Type B pancreatic cell (in vitro differentiated cells): ENCODE measurements at regions not wholly inside any gene's neighbourhood (a gene's known extent, or its start where the extent isn't known, plus 50 kb on each side); places are given as distances from the start of the nearest gene placed in this dataset.

Source experiments
- DNase-seq: peaks from one replicate; pipeline ENCODE4 v3.0.0; 2021; ENCODE audit warnings: mixed read lengths; ENCODE audit not compliant: unreplicated experiment; ENCODE audit errors: extremely low spot score
- H3K27ac Mint-ChIP-seq: 2 replicates; pipeline ENCODE4 v1.8.0; 2021; ENCODE audit warnings: mild to moderate bottlenecking, mixed read lengths
- H3K27me3 Mint-ChIP-seq: 2 replicates; pipeline ENCODE4 v1.8.0; 2021; ENCODE audit warnings: mixed read lengths
- H3K36me3 Mint-ChIP-seq: 2 replicates; pipeline ENCODE4 v1.8.0; 2021; ENCODE audit warnings: mixed read lengths
- H3K4me1 Mint-ChIP-seq: one replicate; pipeline ENCODE4 v1.8.0; 2021; ENCODE audit warnings: mixed read lengths; ENCODE audit not compliant: unreplicated experiment
- H3K4me3 Mint-ChIP-seq: 2 replicates; pipeline ENCODE4 v1.8.0; 2021; ENCODE audit warnings: mild to moderate bottlenecking, mixed read lengths
- H3K9me3 Mint-ChIP-seq: 2 replicates; pipeline ENCODE4 v1.8.0; 2021; ENCODE audit warnings: mixed read lengths
- TF ChIP-seq, protein P1 (sequence below): fragments of 200-600 bp; sonication (generic); conservative IDR thresholded peaks from 2 replicates; pipeline ENCODE4 v1.5.0; 2021; ENCODE audit warnings: antibody characterized with exemption, mild to moderate bottlenecking

DNA sequence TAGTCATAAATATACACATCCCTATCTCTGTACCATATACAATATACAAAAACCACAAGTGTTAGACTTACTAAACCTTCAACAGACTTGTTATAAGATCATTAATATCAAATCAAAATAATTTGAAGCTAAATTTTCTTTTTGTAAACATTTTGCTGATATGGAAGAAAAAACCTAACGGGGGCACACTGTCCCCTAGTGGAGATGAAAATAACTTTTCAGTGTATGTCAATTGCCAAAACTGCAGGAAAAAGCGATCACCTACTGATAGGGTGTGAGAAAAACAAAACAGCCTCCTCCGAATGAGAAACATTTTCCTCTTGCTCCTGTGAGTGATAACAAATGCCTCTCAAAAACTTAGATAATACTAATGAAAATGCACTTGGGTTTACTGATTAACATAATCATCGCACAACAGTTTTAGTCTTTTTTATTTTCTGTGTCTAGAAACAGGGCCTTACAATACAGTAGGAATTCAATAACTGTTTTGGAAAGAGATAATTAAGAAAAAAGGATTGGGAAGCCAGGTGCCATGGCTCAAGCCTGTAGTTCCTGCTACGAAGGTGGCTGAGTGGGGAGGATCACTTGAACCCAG, 322.7 kb downstream of the CRPPA start:
- Mint-ChIP-seq H3K27ac (no peak overlapping the region), H3K9me3 (no peaks in the 10 kb centered on the region), H3K27me3 (no peaks in the 10 kb centered on the region), H3K36me3 (no peaks in the 10 kb centered on the region), H3K4me1 (peaks cover 7% of the 10 kb centered on the region), H3K4me3 (no peak overlapping the region)
- TF ChIP-seq, protein P1, sequence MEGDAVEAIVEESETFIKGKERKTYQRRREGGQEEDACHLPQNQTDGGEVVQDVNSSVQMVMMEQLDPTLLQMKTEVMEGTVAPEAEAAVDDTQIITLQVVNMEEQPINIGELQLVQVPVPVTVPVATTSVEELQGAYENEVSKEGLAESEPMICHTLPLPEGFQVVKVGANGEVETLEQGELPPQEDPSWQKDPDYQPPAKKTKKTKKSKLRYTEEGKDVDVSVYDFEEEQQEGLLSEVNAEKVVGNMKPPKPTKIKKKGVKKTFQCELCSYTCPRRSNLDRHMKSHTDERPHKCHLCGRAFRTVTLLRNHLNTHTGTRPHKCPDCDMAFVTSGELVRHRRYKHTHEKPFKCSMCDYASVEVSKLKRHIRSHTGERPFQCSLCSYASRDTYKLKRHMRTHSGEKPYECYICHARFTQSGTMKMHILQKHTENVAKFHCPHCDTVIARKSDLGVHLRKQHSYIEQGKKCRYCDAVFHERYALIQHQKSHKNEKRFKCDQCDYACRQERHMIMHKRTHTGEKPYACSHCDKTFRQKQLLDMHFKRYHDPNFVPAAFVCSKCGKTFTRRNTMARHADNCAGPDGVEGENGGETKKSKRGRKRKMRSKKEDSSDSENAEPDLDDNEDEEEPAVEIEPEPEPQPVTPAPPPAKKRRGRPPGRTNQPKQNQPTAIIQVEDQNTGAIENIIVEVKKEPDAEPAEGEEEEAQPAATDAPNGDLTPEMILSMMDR: peak; percentile 70
- DNase-seq: no peak

DNA sequence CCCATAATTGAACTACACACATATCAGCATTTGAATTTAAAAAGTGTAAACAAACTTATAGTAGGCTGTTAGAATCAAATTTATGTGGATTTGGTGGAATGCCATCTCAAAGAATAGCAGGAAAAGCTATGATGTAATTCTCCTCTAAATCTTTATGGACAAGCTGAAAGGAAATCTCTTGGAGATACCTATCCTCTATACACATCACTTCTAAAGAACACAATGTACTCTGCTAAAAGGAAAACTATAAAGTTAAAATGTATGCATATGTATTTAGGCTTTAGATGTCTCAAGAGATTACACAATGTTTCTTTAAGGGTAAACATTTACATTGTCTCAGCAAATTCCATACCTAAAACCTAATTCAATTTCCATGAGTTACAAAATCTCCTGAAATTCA, 323.3 kb downstream of the CRPPA start:
- H3K27me3 Mint-ChIP-seq: no peaks in the 10 kb centered on the region
- H3K36me3 Mint-ChIP-seq: no peaks in the 10 kb centered on the region
- TF ChIP-seq, protein P1: no peak
- peaks cover 7% of the 10 kb centered on the region for H3K4me1 Mint-ChIP-seq
- no peak overlapping the region for H3K4me3 Mint-ChIP-seq
- H3K27ac Mint-ChIP-seq: no peak overlapping the region
- H3K9me3 Mint-ChIP-seq: no peaks in the 10 kb centered on the region
- DNase-seq: no peak

DNA sequence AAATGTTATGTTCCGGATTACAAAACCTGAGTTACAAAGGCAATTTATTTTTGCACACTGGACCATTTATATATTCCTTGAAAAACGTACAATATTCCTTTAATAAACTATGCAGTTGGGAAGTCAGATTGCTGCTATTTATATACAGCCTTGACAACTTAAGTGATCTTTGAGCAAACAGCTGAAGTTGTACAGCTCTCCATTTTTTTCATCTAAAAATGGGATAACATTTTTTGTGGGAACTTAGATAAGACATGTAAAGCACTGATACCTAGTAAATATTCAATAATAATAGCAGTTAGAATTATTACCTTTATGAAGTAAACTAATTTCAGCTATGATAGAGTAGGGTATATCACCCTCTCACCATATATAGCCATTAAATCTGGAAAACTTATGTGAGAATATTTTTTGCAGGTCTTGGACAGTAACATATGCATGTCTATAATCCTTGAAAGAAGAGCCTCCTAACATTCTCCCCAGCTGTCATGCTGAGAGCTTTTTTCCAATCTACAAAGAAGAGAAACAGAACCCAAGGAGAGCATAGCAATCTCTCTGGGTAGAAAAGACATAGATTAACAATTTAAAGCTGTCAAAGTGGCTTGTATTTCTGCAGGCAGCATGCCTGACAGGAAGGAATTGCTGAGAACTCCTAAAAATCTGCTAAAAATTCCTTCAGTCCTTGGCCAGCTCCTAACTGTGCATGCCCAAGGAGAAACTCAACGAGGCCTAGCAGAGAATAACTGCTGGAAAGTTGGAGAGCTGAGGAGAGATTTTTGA, 326.0 kb downstream of the CRPPA start:
- Mint-ChIP-seq H3K4me1 (peaks cover 7% of the 10 kb centered on the region), H3K27ac (no peak overlapping the region), H3K4me3 (no peak overlapping the region), H3K27me3 (no peaks in the 10 kb centered on the region), H3K9me3 (no peaks in the 10 kb centered on the region), H3K36me3 (no peaks in the 10 kb centered on the region)
- TF ChIP-seq, protein P1: no peak
- DNase-seq: no peak

DNA sequence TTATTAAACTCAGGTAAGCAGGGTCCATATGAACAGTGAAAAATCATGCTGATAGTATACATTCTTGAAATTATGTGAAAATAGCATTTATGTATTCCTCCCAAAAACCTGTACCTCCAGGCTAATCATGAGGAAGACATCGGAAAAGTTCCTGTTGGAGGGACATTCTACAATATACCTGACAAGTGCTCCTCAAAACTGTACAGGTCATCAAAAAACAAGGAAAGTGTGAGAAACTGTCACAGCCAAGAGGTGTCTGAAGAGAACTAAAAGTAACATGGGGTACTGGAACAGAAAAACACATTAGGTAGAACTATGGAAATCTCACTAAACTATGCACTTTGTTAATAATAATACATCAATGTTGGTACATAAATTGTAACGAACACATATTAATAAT, 326.7 kb downstream of the CRPPA start:
- Mint-ChIP-seq H3K4me1 (peaks cover 7% of the 10 kb centered on the region), H3K27ac (no peak overlapping the region), H3K27me3 (no peaks in the 10 kb centered on the region), H3K9me3 (no peaks in the 10 kb centered on the region), H3K36me3 (no peaks in the 10 kb centered on the region), H3K4me3 (no peak overlapping the region)
- TF ChIP-seq, protein P1: no peak
- DNase-seq: no peak

DNA sequence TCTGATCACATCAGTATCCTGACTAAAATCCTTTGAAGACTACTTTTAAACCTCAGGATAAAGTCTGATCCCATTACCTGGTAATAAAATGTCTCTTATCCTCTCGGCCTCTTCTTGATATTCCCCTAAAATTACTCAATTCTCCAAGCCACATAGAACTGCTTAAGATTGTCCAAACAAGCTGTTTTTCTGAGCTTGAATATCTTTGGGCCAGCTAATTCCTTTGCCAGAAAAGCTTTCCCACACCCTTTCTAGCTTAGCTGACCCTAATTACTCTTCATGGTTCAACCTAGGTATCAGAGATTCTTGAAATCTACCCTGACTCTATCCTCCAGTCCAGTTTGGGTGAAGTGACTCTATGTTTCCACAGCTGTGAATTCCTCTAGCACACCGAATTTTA, 328.6 kb downstream of the CRPPA start:
- Mint-ChIP-seq H3K27me3 (no peaks in the 10 kb centered on the region), H3K4me3 (no peak overlapping the region), H3K4me1 (peaks cover 7% of the 10 kb centered on the region), H3K36me3 (no peaks in the 10 kb centered on the region), H3K27ac (no peak overlapping the region), H3K9me3 (no peaks in the 10 kb centered on the region)
- TF ChIP-seq, protein P1: no peak
- DNase-seq: no peak
